B cell (primary cell): ENCODE measurements at regions not wholly inside any gene's neighbourhood (a gene's known extent, or its start where the extent isn't known, plus 50 kb on each side); places are given as distances from the start of the nearest gene placed in this dataset.

Experiments
- ATAC-seq: fragments of 200-7000 bp; cut with Tn5 transposase; one replicate; pipeline ENCODE4 v1.10.0; 2021; ENCODE audit warnings: low read depth, mild to moderate bottlenecking, moderate number of reproducible peaks, moderate library complexity
- CTCF ChIA-PET: fragments of 350-600 bp; sonication (Branson Sonifier 250); formaldehyde crosslinking; loops from one replicate; lab custom pipeline; 2021; ENCODE audit warnings: antibody characterized with exemption, inconsistent platforms; lab: Charles Lee
- POLR2A ChIA-PET: fragments of 350-600 bp; sonication (Branson Sonifier 250); formaldehyde crosslinking; loops from one replicate; lab custom pipeline; 2021; ENCODE audit warnings: antibody characterized with exemption; lab: Charles Lee
- DNase-seq: peaks from one replicate; pipeline ENCODE4 v3.0.0; 2013
- H2AFZ ChIP-seq: 2 replicates; pipeline ENCODE4 v1.6.1; 2012; ENCODE audit warnings: mild to moderate bottlenecking, low read depth, low read length; ENCODE audit not compliant: insufficient read depth, poor library complexity, severe bottlenecking
- H3K27ac ChIP-seq, 2 donors: 1 replicate in 1 of 2; 2 replicates in 1 of 2; pipeline ENCODE4 v1.5.1; 2012 to 2013; ENCODE audit warnings: low read length in 2 of 2, mild to moderate bottlenecking in 2 of 2, moderate library complexity in 1 of 2
- H3K27me3 ChIP-seq, 4 experiments: fragments of 200-600 bp in 1 of 4; sonication (generic) in 1 of 4; replicated peaks in 1 of 4; 1 replicate in 2 of 4; 2 replicates in 2 of 4; pipeline versions ENCODE4 v1.6.1 to v1.7.0; 2013 to 2016; ENCODE audit warnings: low read length in 3 of 4, mild to moderate bottlenecking in 2 of 4, mixed read lengths in 1 of 4, moderate library complexity in 1 of 4; ENCODE audit not compliant: insufficient read depth in 4 of 4, control insufficient read depth in 3 of 4; ENCODE audit errors: control extremely low read depth in 1 of 4
- H3K36me3 ChIP-seq, 2 experiments: replicated peaks in 1 of 2; 1 replicate in 1 of 2; 2 replicates in 1 of 2; pipeline versions ENCODE4 v1.6.1 to v1.7.1; 2013; ENCODE audit warnings: low read length in 1 of 2; ENCODE audit not compliant: insufficient read depth in 2 of 2, control insufficient read depth in 1 of 2; ENCODE audit errors: control extremely low read depth in 1 of 2, extremely low read depth in 1 of 2
- H3K4me1 ChIP-seq, 2 donors: fragments of 200-600 bp in 1 of 2; sonication (generic) in 1 of 2; 1 replicate in 1 of 2; 2 replicates in 1 of 2; pipeline versions ENCODE4 v1.5.1 to v1.6.1; 2013 to 2017; ENCODE audit warnings: low read length in 2 of 2; ENCODE audit not compliant: control insufficient read depth in 2 of 2, insufficient read depth in 2 of 2
- H3K4me2 ChIP-seq: replicated peaks from 2 replicates; pipeline ENCODE3; 2012; ENCODE audit warnings: mild to moderate bottlenecking, low read depth, low read length; ENCODE audit not compliant: poor library complexity, severe bottlenecking
- H3K4me3 ChIP-seq, 5 experiments: fragments of 200-600 bp in 1 of 5; sonication (generic) in 1 of 5; 1 replicate in 3 of 5; 2 replicates in 2 of 5; pipeline versions ENCODE4 v1.5.1 to v1.7.0; 2011 to 2016; ENCODE audit warnings: low read length in 4 of 5, mild to moderate bottlenecking in 4 of 5, low read depth in 2 of 5, control low read depth in 1 of 5, moderate library complexity in 1 of 5; ENCODE audit not compliant: insufficient read depth in 1 of 5; ENCODE audit errors: control extremely low read depth in 1 of 5, extremely low read depth in 1 of 5
- H3K79me2 ChIP-seq: fragments of 200-600 bp; sonication (generic); one replicate; pipeline ENCODE4 v1.6.0; 2016; ENCODE audit warnings: low read length; ENCODE audit not compliant: control insufficient read depth, insufficient read depth
- H3K9ac ChIP-seq: fragments of 200-600 bp; sonication (generic); 2 replicates; pipeline ENCODE4 v1.6.1; 2017; ENCODE audit warnings: mild to moderate bottlenecking, low read length, moderate library complexity
- H3K9me3 ChIP-seq, 3 donors: one replicate each; pipeline versions ENCODE4 v1.6.1 to v1.7.1; 2013; ENCODE audit warnings: low read length in 2 of 3; ENCODE audit not compliant: control insufficient read depth in 2 of 3, insufficient read depth in 1 of 3; ENCODE audit errors: control extremely low read depth in 1 of 3
- H4K20me1 ChIP-seq: 2 replicates; pipeline ENCODE4 v1.6.0; 2012; ENCODE audit warnings: mild to moderate bottlenecking, low read length; ENCODE audit not compliant: insufficient read depth, control insufficient read depth, poor library complexity, severe bottlenecking
- H3K27ac Mint-ChIP-seq: one replicate; pipeline ENCODE4 v1.8.0; 2021; ENCODE audit warnings: mixed read lengths
- H3K27me3 Mint-ChIP-seq: one replicate; pipeline ENCODE4 v1.8.0; 2021; ENCODE audit warnings: mixed read lengths
- H3K4me1 Mint-ChIP-seq: one replicate; pipeline ENCODE4 v1.8.0; 2021; ENCODE audit warnings: mixed read lengths
- H3K4me3 Mint-ChIP-seq: one replicate; pipeline ENCODE4 v1.8.0; 2021; ENCODE audit warnings: mixed read lengths
- H3K9me3 Mint-ChIP-seq: one replicate; pipeline ENCODE4 v1.8.0; 2022; ENCODE audit warnings: mixed read lengths; ENCODE audit not compliant: insufficient read depth
- CTCF ChIP-seq: fragments of 200-600 bp; IDR thresholded peaks from one replicate; pipeline ENCODE4 v1.8.0; 2022; ENCODE audit warnings: antibody characterized with exemption, mild to moderate bottlenecking
- EZH2 ChIP-seq: IDR thresholded peaks from 2 replicates; pipeline ENCODE4 v1.6.1; 2012; ENCODE audit warnings: borderline replicate concordance, low read depth, mild to moderate bottlenecking, moderate library complexity, low read length; ENCODE audit not compliant: insufficient read depth, poor library complexity, severe bottlenecking
- WGBS: methylation state at CpG from one replicate; pipeline ENCODE4 v1.1.5; 2013; ENCODE audit warnings: missing lambda C conversion rate; ENCODE audit not compliant: insufficient coverage; 5-methylcytosine and 5-hydroxymethylcytosine counted together
- intact Hi-C: fragments of 100-400 bp; cut with micrococcal nuclease; formaldehyde crosslinking; loops from one replicate; pipeline ENCODE4 v1.10.0; 2022

- no peak overlapping the region for H2AFZ ChIP-seq
- H3K36me3 ChIP-seq, result no peaks in the 10 kb centered on the region
- intact Hi-C loops, result no loop called here
- CTCF ChIA-PET, result no interaction called here
- no peak overlapping the region for H3K9ac ChIP-seq
- no peaks in the 10 kb centered on the region for H4K20me1 ChIP-seq
- ATAC-seq (no peak), DNase-seq (no peak)
- peaks cover 0 to 3% (median 0%) of the 10 kb centered on the region in 4 experiments for H3K27me3 ChIP-seq
- no peak overlapping the region for H3K4me2 ChIP-seq
- no peaks in the 10 kb centered on the region for H3K79me2 ChIP-seq
- Mint-ChIP-seq H3K27me3 (peaks cover 6% of the 10 kb centered on the region), H3K27ac (no peak overlapping the region), H3K4me1 (no peaks in the 10 kb centered on the region), H3K4me3 (no peak overlapping the region), H3K9me3 (no peaks in the 10 kb centered on the region)
- POLR2A ChIA-PET, result no interaction called here
- no peak overlapping the region for H3K27ac ChIP-seq
- no peaks in the 10 kb centered on the region for H3K4me1 ChIP-seq
- no peak for TF ChIP-seq CTCF
- no peak for TF ChIP-seq EZH2
- no peaks in the 10 kb centered on the region for H3K9me3 ChIP-seq
- H3K4me3 ChIP-seq, result no peak overlapping the region
Observed at GRCh38 chr1:55819011-55819410, 603.8 kb upstream of the USP24 start.

- no peaks in the 10 kb centered on the region for H3K9me3 ChIP-seq
- intact Hi-C loops, result no loop called here
- H3K27ac Mint-ChIP-seq, result no peak overlapping the region
- no peak overlapping the region for H3K9ac ChIP-seq
- H2AFZ ChIP-seq, result no peak overlapping the region
- H3K79me2 ChIP-seq, result no peaks in the 10 kb centered on the region
- ChIA-PET POLR2A (no interaction called here), CTCF (no interaction called here)
- no peak overlapping the region for H3K4me3 Mint-ChIP-seq
- no peaks in the 10 kb centered on the region for H3K36me3 ChIP-seq
- DNase-seq (no peak), ATAC-seq (no peak)
- H3K4me1 Mint-ChIP-seq, result no peaks in the 10 kb centered on the region
- H3K9me3 Mint-ChIP-seq, result no peaks in the 10 kb centered on the region
- H3K4me1 ChIP-seq, result no peaks in the 10 kb centered on the region
- peaks cover 2% of the 10 kb centered on the region for H3K27me3 Mint-ChIP-seq
- no peaks in the 10 kb centered on the region for H4K20me1 ChIP-seq
- H3K27me3 ChIP-seq, result no peaks in the 10 kb centered on the region
- H3K4me2 ChIP-seq, result no peak overlapping the region
- H3K4me3 ChIP-seq, result no peak overlapping the region
- no peak overlapping the region for H3K27ac ChIP-seq
- TF ChIP-seq CTCF (no peak), EZH2 (no peak)
- WGBS, result no CpG with 5 or more reads among the region's 3 CpGs
Observed at GRCh38 chr1:55816456-55817426, 601.6 kb upstream of the USP24 start.
